Activated CD4-positive, alpha-beta T cell treated with anti-CD3 and anti-CD28 coated beads, Interleukin-2, amount 10 ng/mL, durations not matched to agents 24 days and 14 days (primary cell): ENCODE measurements at regions not wholly inside any gene's neighbourhood (a gene's known extent, or its start where the extent isn't known, plus 50 kb on each side); places are given as distances from the start of the nearest gene placed in this dataset.

Experiments used
- DNase-seq: peaks from one replicate; pipeline ENCODE4 v3.0.0; 2022
- H3K27ac Mint-ChIP-seq: one replicate; pipeline ENCODE4 v1.8.0; 2022; ENCODE audit warnings: mild to moderate bottlenecking, mixed read lengths
- H3K27me3 Mint-ChIP-seq: one replicate; pipeline ENCODE4 v1.8.0; 2022; ENCODE audit warnings: mixed read lengths
- H3K36me3 Mint-ChIP-seq: one replicate; pipeline ENCODE4 v1.8.0; 2022; ENCODE audit warnings: low read depth, mild to moderate bottlenecking, mixed read lengths
- H3K4me1 Mint-ChIP-seq: one replicate; pipeline ENCODE4 v1.8.0; 2021; ENCODE audit warnings: mixed read lengths
- H3K4me3 Mint-ChIP-seq: one replicate; pipeline ENCODE4 v1.8.0; 2022; ENCODE audit warnings: mild to moderate bottlenecking, moderate library complexity, mixed read lengths
- H3K9me3 Mint-ChIP-seq: one replicate; pipeline ENCODE4 v1.8.0; 2021; ENCODE audit warnings: mixed read lengths
- intact Hi-C: fragments of 100-400 bp; cut with micrococcal nuclease; formaldehyde crosslinking; loops from one replicate; pipeline ENCODE4 v1.15.1; 2023

GRCh38 chr13:72383646-72384045 is 343.8 kb downstream of the MZT1 start:
- Mint-ChIP-seq H3K27me3 (no peaks in the 10 kb centered on the region), H3K9me3 (no peaks in the 10 kb centered on the region), H3K36me3 (no peaks in the 10 kb centered on the region), H3K4me3 (no peak overlapping the region), H3K4me1 (no peaks in the 10 kb centered on the region), H3K27ac (no peak overlapping the region)
- intact Hi-C loops = no loop called here
- no peak for DNase-seq

GRCh38 chr13:72379581-72379980 is 347.8 kb downstream of the MZT1 start:
- no peaks in the 10 kb centered on the region for H3K27me3 Mint-ChIP-seq
- intact Hi-C loops = no loop called here
- H3K4me3 Mint-ChIP-seq = no peak overlapping the region
- no peaks in the 10 kb centered on the region for H3K36me3 Mint-ChIP-seq
- H3K27ac Mint-ChIP-seq = no peak overlapping the region
- no peaks in the 10 kb centered on the region for H3K4me1 Mint-ChIP-seq
- H3K9me3 Mint-ChIP-seq = no peaks in the 10 kb centered on the region
- DNase-seq = no peak

- no peaks in the 10 kb centered on the region for H3K4me1 Mint-ChIP-seq
- no peak overlapping the region for H3K4me3 Mint-ChIP-seq
- H3K9me3 Mint-ChIP-seq = no peaks in the 10 kb centered on the region
- no peaks in the 10 kb centered on the region for H3K27me3 Mint-ChIP-seq
- DNase-seq = no peak
- no peaks in the 10 kb centered on the region for H3K36me3 Mint-ChIP-seq
- H3K27ac Mint-ChIP-seq = no peak overlapping the region
- intact Hi-C loops = no loop called here
These were observed 359.4 kb downstream of the MZT1 start for GRCh38 chr13:72368031-72368430.

GRCh38 chr13:72346716-72347115 is 380.7 kb downstream of the MZT1 start:
- intact Hi-C loops = no loop called here
- Mint-ChIP-seq H3K27ac (no peak overlapping the region), H3K4me3 (no peak overlapping the region), H3K27me3 (no peaks in the 10 kb centered on the region), H3K36me3 (no peaks in the 10 kb centered on the region), H3K9me3 (peaks cover 4% of the 10 kb centered on the region), H3K4me1 (no peaks in the 10 kb centered on the region)
- DNase-seq = no peak

GRCh38 chr13:72342364-72342763 is 385.1 kb downstream of the MZT1 start:
- no peaks in the 10 kb centered on the region for H3K4me1 Mint-ChIP-seq
- H3K27ac Mint-ChIP-seq = no peak overlapping the region
- H3K27me3 Mint-ChIP-seq = no peaks in the 10 kb centered on the region
- H3K36me3 Mint-ChIP-seq = no peaks in the 10 kb centered on the region
- H3K4me3 Mint-ChIP-seq = no peak overlapping the region
- intact Hi-C loops = no loop called here
- peaks cover 4% of the 10 kb centered on the region for H3K9me3 Mint-ChIP-seq
- DNase-seq = no peak

GRCh38 chr13:72341904-72342303 is 385.5 kb downstream of the MZT1 start:
- H3K36me3 Mint-ChIP-seq = no peaks in the 10 kb centered on the region
- peaks cover 4% of the 10 kb centered on the region for H3K9me3 Mint-ChIP-seq
- no peak overlapping the region for H3K4me3 Mint-ChIP-seq
- H3K4me1 Mint-ChIP-seq = no peaks in the 10 kb centered on the region
- no peaks in the 10 kb centered on the region for H3K27me3 Mint-ChIP-seq
- intact Hi-C loops = no loop called here
- no peak overlapping the region for H3K27ac Mint-ChIP-seq
- no peak for DNase-seq

GRCh38 chr13:72317346-72318109 is 409.9 kb downstream of the MZT1 start:
- no peaks in the 10 kb centered on the region for H3K27me3 Mint-ChIP-seq
- no peak overlapping the region for H3K27ac Mint-ChIP-seq
- H3K9me3 Mint-ChIP-seq = no peaks in the 10 kb centered on the region
- intact Hi-C loops = no loop called here
- no peak for DNase-seq
- no peaks in the 10 kb centered on the region for H3K36me3 Mint-ChIP-seq
- H3K4me3 Mint-ChIP-seq = no peak overlapping the region
- no peaks in the 10 kb centered on the region for H3K4me1 Mint-ChIP-seq

- Mint-ChIP-seq H3K9me3 (no peaks in the 10 kb centered on the region), H3K27me3 (no peaks in the 10 kb centered on the region), H3K36me3 (no peaks in the 10 kb centered on the region), H3K4me1 (no peaks in the 10 kb centered on the region), H3K4me3 (no peak overlapping the region), H3K27ac (no peak overlapping the region)
- no peak for DNase-seq
- intact Hi-C loops = no loop called here
These were observed 410.7 kb downstream of the MZT1 start for GRCh38 chr13:72316716-72317115.

- H3K4me1 Mint-ChIP-seq = no peaks in the 10 kb centered on the region
- H3K4me3 Mint-ChIP-seq = no peak overlapping the region
- DNase-seq = no peak
- intact Hi-C loops = no loop called here
- H3K9me3 Mint-ChIP-seq = no peaks in the 10 kb centered on the region
- no peaks in the 10 kb centered on the region for H3K27me3 Mint-ChIP-seq
- no peak overlapping the region for H3K27ac Mint-ChIP-seq
- no peaks in the 10 kb centered on the region for H3K36me3 Mint-ChIP-seq
These were observed 412.1 kb downstream of the MZT1 start for GRCh38 chr13:72315312-72315711.

- Mint-ChIP-seq H3K4me1 (no peaks in the 10 kb centered on the region), H3K36me3 (no peaks in the 10 kb centered on the region), H3K27me3 (no peaks in the 10 kb centered on the region), H3K9me3 (no peaks in the 10 kb centered on the region), H3K27ac (no peak overlapping the region), H3K4me3 (no peak overlapping the region)
- intact Hi-C loops = no loop called here
- no peak for DNase-seq
These were observed 413.2 kb downstream of the MZT1 start for GRCh38 chr13:72314210-72314609.

GRCh38 chr13:72313546-72313945 is 413.9 kb downstream of the MZT1 start:
- H3K27me3 Mint-ChIP-seq = no peaks in the 10 kb centered on the region
- no peaks in the 10 kb centered on the region for H3K4me1 Mint-ChIP-seq
- no peaks in the 10 kb centered on the region for H3K9me3 Mint-ChIP-seq
- intact Hi-C loops = no loop called here
- H3K36me3 Mint-ChIP-seq = no peaks in the 10 kb centered on the region
- DNase-seq = no peak
- H3K27ac Mint-ChIP-seq = no peak overlapping the region
- H3K4me3 Mint-ChIP-seq = no peak overlapping the region

GRCh38 chr13:72303941-72304746 is 423.3 kb downstream of the MZT1 start:
- Mint-ChIP-seq H3K27me3 (no peaks in the 10 kb centered on the region), H3K27ac (no peak overlapping the region), H3K4me3 (no peak overlapping the region), H3K36me3 (no peaks in the 10 kb centered on the region), H3K9me3 (no peaks in the 10 kb centered on the region), H3K4me1 (no peaks in the 10 kb centered on the region)
- intact Hi-C loops = no loop called here
- no peak for DNase-seq

GRCh38 chr13:72296246-72296645 is 429.2 kb upstream of the DACH1 start:
- Mint-ChIP-seq H3K4me3 (no peak overlapping the region), H3K4me1 (no peaks in the 10 kb centered on the region)
- intact Hi-C loops = no loop called here

GRCh38 chr13:72295153-72295552 is 428.1 kb upstream of the DACH1 start:
- Mint-ChIP-seq H3K36me3 (no peaks in the 10 kb centered on the region), H3K4me3 (no peak overlapping the region), H3K27me3 (no peaks in the 10 kb centered on the region), H3K27ac (no peak overlapping the region), H3K9me3 (peaks cover 3% of the 10 kb centered on the region), H3K4me1 (no peaks in the 10 kb centered on the region)
- no peak for DNase-seq
- intact Hi-C loops = no loop called here

More at GRCh38 chr13:72296246-72296645, 429.2 kb upstream of the DACH1 start:
- Mint-ChIP-seq H3K36me3 (no peaks in the 10 kb centered on the region), H3K27ac (no peak overlapping the region), H3K9me3 (peaks cover 3% of the 10 kb centered on the region), H3K27me3 (no peaks in the 10 kb centered on the region)
- no peak for DNase-seq
